ENCODE measurements at regions not wholly inside any gene's neighbourhood (a gene's known extent, or its start where the extent isn't known, plus 50 kb on each side); places are given as distances from the start of the nearest gene placed in this dataset.

- TF ChIP-seq, protein P1, sequence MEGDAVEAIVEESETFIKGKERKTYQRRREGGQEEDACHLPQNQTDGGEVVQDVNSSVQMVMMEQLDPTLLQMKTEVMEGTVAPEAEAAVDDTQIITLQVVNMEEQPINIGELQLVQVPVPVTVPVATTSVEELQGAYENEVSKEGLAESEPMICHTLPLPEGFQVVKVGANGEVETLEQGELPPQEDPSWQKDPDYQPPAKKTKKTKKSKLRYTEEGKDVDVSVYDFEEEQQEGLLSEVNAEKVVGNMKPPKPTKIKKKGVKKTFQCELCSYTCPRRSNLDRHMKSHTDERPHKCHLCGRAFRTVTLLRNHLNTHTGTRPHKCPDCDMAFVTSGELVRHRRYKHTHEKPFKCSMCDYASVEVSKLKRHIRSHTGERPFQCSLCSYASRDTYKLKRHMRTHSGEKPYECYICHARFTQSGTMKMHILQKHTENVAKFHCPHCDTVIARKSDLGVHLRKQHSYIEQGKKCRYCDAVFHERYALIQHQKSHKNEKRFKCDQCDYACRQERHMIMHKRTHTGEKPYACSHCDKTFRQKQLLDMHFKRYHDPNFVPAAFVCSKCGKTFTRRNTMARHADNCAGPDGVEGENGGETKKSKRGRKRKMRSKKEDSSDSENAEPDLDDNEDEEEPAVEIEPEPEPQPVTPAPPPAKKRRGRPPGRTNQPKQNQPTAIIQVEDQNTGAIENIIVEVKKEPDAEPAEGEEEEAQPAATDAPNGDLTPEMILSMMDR (IDR thresholded peaks at IDR 0.05 in 8 of 11, conservative IDR thresholded peaks at IDR 0.05 in 3 of 11) = no peak
- TF ChIP-seq POLR2A (IDR thresholded peaks at IDR 0.05) (no peak), POLR2AphosphoS5 (IDR thresholded peaks at IDR 0.05) (no peak)
These were observed 67.4 kb upstream of the IQSEC1 start for GRCh38 chr3:13140596-13140995.

Data from spleen (tissue), 7 donors.